GM10248 (cell line): ENCODE measurements at regions not wholly inside any gene's neighbourhood (a gene's known extent, or its start where the extent isn't known, plus 50 kb on each side); places are given as distances from the start of the nearest gene placed in this dataset.

Experiments used
- CTCF ChIA-PET: fragments of 300-600 bp; sonication (Branson Sonifier 250); formaldehyde crosslinking; extraction: SDS; loops from one replicate; lab custom pipeline; 2021; ENCODE audit warnings: antibody characterized with exemption; lab: Yijun Ruan, JAX
- POLR2A ChIA-PET: fragments of 350-650 bp; sonication (Branson Sonifier 250); formaldehyde crosslinking; extraction: SDS; loops from one replicate; lab custom pipeline; 2020; ENCODE audit warnings: antibody characterized with exemption; lab: Yijun Ruan, JAX
- DNase-seq: peaks from one replicate; pipeline ENCODE4 v3.0.0; 2012; ENCODE audit errors: extremely low spot score
- CTCF ChIP-seq: IDR thresholded peaks from 2 replicates; pipeline ENCODE4 v1.5.1; 2012; ENCODE audit warnings: mild to moderate bottlenecking, low read depth; ENCODE audit errors: extremely low read depth, missing control alignments, control extremely low read depth

- no peak for TF ChIP-seq CTCF
- ChIA-PET CTCF (no interaction called here), POLR2A (no interaction called here)
- no peak for DNase-seq
Observed at GRCh38 chr10:34912771-34913170, 97.7 kb upstream of the PARD3 start.

GRCh38 chr10:34911661-34912205 is 96.6 kb upstream of the PARD3 start:
- ChIA-PET POLR2A (no interaction called here), CTCF (no interaction called here)
- no peak for DNase-seq
- no peak for TF ChIP-seq CTCF

GRCh38 chr10:34908481-34908880 is 93.4 kb upstream of the PARD3 start:
- ChIA-PET POLR2A (no interaction called here), CTCF (no interaction called here)
- peak; percentile 35 for DNase-seq
- TF ChIP-seq CTCF: no peak

- no peak for DNase-seq
- no peak for TF ChIP-seq CTCF
- ChIA-PET POLR2A (no interaction called here), CTCF (no interaction called here)
Observed at GRCh38 chr10:34907743-34908430, 92.8 kb upstream of the PARD3 start.

GRCh38 chr10:34906067-34906965 is 91.2 kb upstream of the PARD3 start:
- DNase-seq: no peak
- POLR2A ChIA-PET: no interaction called here
- TF ChIP-seq CTCF: no peak
- CTCF ChIA-PET: interaction anchor here (1.5 kb wide), 1 partner anchor 10 kb away, joined by 5 read pairs; no protein-coding TSS in a partner anchor

GRCh38 chr10:34905200-34905927 is 90.3 kb upstream of the PARD3 start:
- TF ChIP-seq CTCF: no peak
- no peak for DNase-seq
- POLR2A ChIA-PET: no interaction called here
- CTCF ChIA-PET: interaction anchor here (1.5 kb wide), 1 partner anchor 11 kb away, joined by 5 read pairs; no protein-coding TSS in a partner anchor
